ENCODE measurements at regions not wholly inside any gene's neighbourhood (a gene's known extent, or its start where the extent isn't known, plus 50 kb on each side); places are given as distances from the start of the nearest gene placed in this dataset.

DNA sequence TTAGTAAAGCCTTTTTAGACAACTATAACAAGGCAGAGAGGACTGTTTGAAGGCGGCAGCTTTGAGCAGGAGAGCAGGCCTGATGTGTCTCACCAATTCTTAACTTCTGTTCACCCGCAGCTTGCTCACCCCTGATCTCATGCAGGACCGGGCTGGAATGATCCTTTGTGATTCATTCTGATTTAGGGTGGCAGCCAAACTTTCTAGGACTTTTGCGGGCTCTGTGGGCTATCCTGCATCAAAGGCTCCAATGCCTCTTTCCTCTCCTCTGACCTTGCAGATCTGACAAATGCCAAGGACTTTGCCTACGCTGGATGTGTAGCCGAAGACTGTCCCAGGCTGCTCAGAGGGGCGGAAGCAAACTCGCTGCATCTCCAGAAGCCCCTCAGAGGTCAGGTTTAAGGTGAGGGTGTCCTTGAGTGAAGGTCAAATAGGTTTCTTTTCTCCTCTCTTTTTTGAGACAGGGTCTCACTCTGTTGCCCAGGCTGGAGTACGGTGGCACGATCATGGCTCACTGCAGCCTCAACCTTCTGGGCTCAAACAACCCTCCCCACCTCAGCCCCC lies 72.3 kb downstream of the VEGFA start:
- no peak for DNase-seq
- WGBS, 5 donors, result 69 to 82% (median 72%) methylated on average over 10 of the region's 10 CpGs
- H3K27me3 ChIP-seq, result no peaks in the 10 kb centered on the region
- no peak overlapping the region for H3K4me3 ChIP-seq
- H3K27ac ChIP-seq, result peak overlapping the region in 3 of 5 donors; percentile 7 to 45 (median 36)
- no peaks in the 10 kb centered on the region for H3K36me3 ChIP-seq
- peaks cover 5 to 19% (median 15%) of the 10 kb centered on the region in 4 donors for H3K4me1 ChIP-seq
- no peaks in the 10 kb centered on the region for H3K9me3 ChIP-seq
- TF ChIP-seq POLR2AphosphoS5 (IDR thresholded peaks at IDR 0.05) (no peak), POLR2A (IDR thresholded peaks at IDR 0.05) (no peak), EP300 (IDR thresholded peaks at IDR 0.05) (no peak)
- intact Hi-C loops (cut with DNase I; ENCODE audit: low total_unique reads), result no loop called here

- H3K27me3 ChIP-seq, result no peaks in the 10 kb centered on the region
- TF ChIP-seq POLR2A (IDR thresholded peaks at IDR 0.05) (no peak), POLR2AphosphoS5 (IDR thresholded peaks at IDR 0.05) (no peak), CTCF (IDR thresholded peaks at IDR 0.05) (no peak), EP300 (IDR thresholded peaks at IDR 0.05) (no peak)
- peak overlapping the region in 1 of 5 donors; percentile 7 for H3K27ac ChIP-seq
- H3K9me3 ChIP-seq, result no peaks in the 10 kb centered on the region
- H3K4me3 ChIP-seq, result no peak overlapping the region
- H3K4me1 ChIP-seq, result peaks cover 5 to 34% (median 21%) of the 10 kb centered on the region in 4 donors
- WGBS, 5 donors, result 51 to 71% (median 69%) methylated on average over 5 of the region's 5 CpGs
- intact Hi-C loops (cut with DNase I; ENCODE audit: low total_unique reads), result no loop called here
- no peak for DNase-seq
- H3K36me3 ChIP-seq, result no peaks in the 10 kb centered on the region
Measured at GRCh38 chr6:43840490-43841218, 70.6 kb downstream of the VEGFA start.

DNA sequence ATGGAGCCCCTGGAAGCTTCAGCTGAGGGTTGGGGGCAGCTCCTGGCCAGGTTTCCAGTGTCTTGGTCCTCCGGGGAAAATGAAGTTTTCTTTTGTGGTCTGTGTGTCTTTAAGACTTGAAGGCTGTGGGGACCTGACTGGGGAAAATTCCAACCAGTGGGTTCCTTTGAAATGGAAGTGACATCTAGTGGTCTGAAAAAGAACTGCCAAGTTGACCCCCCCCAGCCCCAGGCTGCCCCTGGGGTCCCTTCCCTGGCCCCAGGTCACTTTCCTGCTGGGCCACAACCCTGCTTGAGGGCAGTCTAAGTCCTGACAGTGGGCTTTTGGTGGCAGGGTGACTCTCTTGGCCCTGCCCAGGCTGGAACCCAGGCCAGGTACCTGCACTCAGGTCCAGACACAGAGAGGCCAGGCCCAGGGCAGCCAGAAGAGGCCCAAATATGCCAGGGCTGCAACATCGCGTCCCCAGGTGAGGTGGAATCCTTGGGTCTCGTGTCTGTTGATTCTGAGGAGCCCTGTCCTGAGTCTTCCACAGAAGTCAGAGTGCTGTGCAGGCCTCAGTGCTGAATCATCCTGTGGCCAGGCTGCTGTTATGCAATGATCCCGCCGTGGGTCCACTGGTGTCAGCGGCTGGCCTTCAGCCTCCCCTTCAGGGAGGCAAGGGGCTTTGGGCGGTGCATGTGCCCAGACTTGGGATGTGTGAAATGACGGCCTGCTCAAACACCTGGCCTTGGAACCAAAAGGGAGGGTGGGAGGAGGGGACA lies 68.4 kb downstream of the VEGFA start:
- DNase-seq, result peak; percentile 57 to 78
- no peaks in the 10 kb centered on the region for H3K27me3 ChIP-seq
- H3K9me3 ChIP-seq, result no peaks in the 10 kb centered on the region
- WGBS, 5 donors, result 60 to 70% (median 64%) methylated on average over 8 to 9 of the region's 9 CpGs
- H3K4me3 ChIP-seq, result no peak overlapping the region
- peaks cover 12 to 39% (median 26%) of the 10 kb centered on the region in 4 donors for H3K4me1 ChIP-seq
- peak overlapping the region in 2 of 5 donors; percentile 35 to 42 for H3K27ac ChIP-seq
- intact Hi-C loops (cut with DNase I; ENCODE audit: low total_unique reads), result no loop called here
- TF ChIP-seq CTCF (IDR thresholded peaks at IDR 0.05) (peak in 4 of 7 experiments; percentile 15 to 64 (median 48)), EP300 (IDR thresholded peaks at IDR 0.05) (no peak), POLR2A (IDR thresholded peaks at IDR 0.05) (no peak)
- no peaks in the 10 kb centered on the region for H3K36me3 ChIP-seq

DNA sequence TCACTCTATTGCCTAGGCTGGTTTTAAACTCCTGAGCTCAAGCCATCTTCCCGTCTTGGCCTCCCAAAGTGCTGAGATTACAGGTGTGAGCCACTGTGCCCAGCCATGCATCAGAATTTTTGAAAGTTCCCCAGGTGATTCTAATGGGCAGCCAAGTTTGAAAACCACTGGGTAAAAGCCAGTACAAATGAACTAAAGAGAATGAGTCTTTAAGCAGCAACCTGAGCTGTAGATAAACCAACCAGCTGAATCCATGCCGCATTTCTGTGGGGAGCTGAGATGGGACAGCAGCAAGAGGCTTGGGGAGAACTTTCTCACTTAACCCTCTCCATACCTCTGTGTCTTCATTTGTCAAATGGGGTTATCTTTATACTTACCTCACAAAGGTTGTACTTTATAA lies 67.5 kb downstream of the VEGFA start:
- Histone ChIP-seq H3K27me3 (no peaks in the 10 kb centered on the region), H3K4me3 (no peak overlapping the region), H3K27ac (no peak overlapping the region), H3K9me3 (no peaks in the 10 kb centered on the region), H3K4me1 (peaks cover 19 to 48% (median 32%) of the 10 kb centered on the region in 4 donors), H3K36me3 (no peaks in the 10 kb centered on the region)
- no peak for DNase-seq
- TF ChIP-seq EP300 (IDR thresholded peaks at IDR 0.05), result no peak
- no peak for TF ChIP-seq POLR2AphosphoS5 (IDR thresholded peaks at IDR 0.05)
- TF ChIP-seq POLR2A (IDR thresholded peaks at IDR 0.05), result no peak
- TF ChIP-seq CTCF (IDR thresholded peaks at IDR 0.05), result no peak
- intact Hi-C loops (cut with DNase I; ENCODE audit: low total_unique reads), result no loop called here
- 0 to 23% (median 0%) methylated on average over 2 of the region's 2 CpGs for WGBS, 5 donors
